K562 (cell line): ENCODE measurements at regions not wholly inside any gene's neighbourhood (a gene's known extent, or its start where the extent isn't known, plus 50 kb on each side); places are given as distances from the start of the nearest gene placed in this dataset.

Source experiments
- ATF3 ChIP-seq, 2 experiments: fragments of 450-650 bp in 1 of 2; sonication (generic) in 1 of 2; formaldehyde crosslinking in 1 of 2; IDR thresholded peaks in 1 of 2; conservative IDR thresholded peaks in 1 of 2; 2 replicates each; pipeline versions ENCODE4 v1.6.1 to v1.8.1; 2016 to 2023; ENCODE audit warnings: mild to moderate bottlenecking in 2 of 2, moderate library complexity in 2 of 2, inconsistent platforms in 1 of 2, missing genetic modification reagents in 1 of 2
- CTCF ChIP-seq, 3 experiments: IDR thresholded peaks in 2 of 3; conservative IDR thresholded peaks in 1 of 3; 2 replicates each; pipeline ENCODE4 v1.5.1; 2011 to 2012; ENCODE audit warnings: low read length in 3 of 3, mild to moderate bottlenecking in 3 of 3, control low read depth in 2 of 3, improper control_type of control experiment in 1 of 3, inconsistent platforms in 1 of 3, low read depth in 1 of 3, mixed read lengths in 1 of 3, moderate library complexity in 1 of 3; ENCODE audit not compliant: insufficient read depth in 2 of 3
- GABPA ChIP-seq: fragments of 200-800 bp; sonication (Bioruptor generic); conservative IDR thresholded peaks from 2 replicates; pipeline ENCODE4 v1.6.1; 2016; ENCODE audit warnings: low read depth, missing genetic modification characterization, missing compliant biosample characterization
- SNRNP70 ChIP-seq: fragments of 200-400 bp; formaldehyde crosslinking; optimal IDR thresholded peaks from 2 replicates; pipeline ENCODE3; 2017; ENCODE audit warnings: low read depth, low read length
- STAT6 ChIP-seq: sonication (generic); formaldehyde crosslinking; IDR thresholded peaks from 2 replicates; pipeline ENCODE4 v1.8.1; 2023; ENCODE audit warnings: mild to moderate bottlenecking, missing genetic modification reagents
- USF1 ChIP-seq: sonication (generic); formaldehyde crosslinking; IDR thresholded peaks from 2 replicates; pipeline ENCODE4 v1.9.0; 2022; ENCODE audit warnings: mild to moderate bottlenecking, missing genetic modification reagents
- ZBTB26 ChIP-seq: fragments of 450-650 bp; formaldehyde crosslinking; IDR thresholded peaks from 2 replicates; pipeline ENCODE4 v1.4.0; 2022; ENCODE audit warnings: missing genetic modification characterization
- ZNF609 ChIP-seq: sonication (generic); formaldehyde crosslinking; IDR thresholded peaks from 2 replicates; pipeline ENCODE4 v1.8.1; 2023; ENCODE audit warnings: missing genetic modification reagents, mild to moderate bottlenecking, borderline replicate concordance

- TF ChIP-seq GABPA (tag) (no peak), CTCF (IDR thresholded peaks at IDR 0.05 in 2 of 3, conservative IDR thresholded peaks at IDR 0.05 in 1 of 3; ENCODE audit: insufficient read depth in 2 of 3, low read depth in 1 of 3, low read length in 3 of 3) (no peak), STAT6 (CRISPR knock-in tag) (no peak), ZNF609 (CRISPR knock-in tag) (no peak), SNRNP70 (no peak), ZBTB26 (CRISPR knock-in tag) (no peak), ATF3 (IDR thresholded peaks at IDR 0.05) (no peak), ATF3 (CRISPR knock-in tag; conservative IDR thresholded peaks at IDR 0.05) (no peak), USF1 (no peak)
Observed at GRCh38 chr16:63069047-63069446, 1032.8 kb upstream of the CDH8 start.
